HUDEP-2 (cell line): ENCODE measurements at regions not wholly inside any gene's neighbourhood (a gene's known extent, or its start where the extent isn't known, plus 50 kb on each side); places are given as distances from the start of the nearest gene placed in this dataset.
A peak's percentile ranks its signal among the peaks of the same experiment; 100 is the strongest.
"Not testable (repeated sequence)": the region's sequence is repeated elsewhere in the genome, so short reads cannot be mapped to it uniquely, and the experiment has no call there.

ENCODE experiments used
- DNase-seq, 76 experiments: peaks; one replicate each; lab custom pipeline; 2025; ENCODE audit not compliant: unreplicated experiment in 76 of 76; lab: John Stamatoyannopoulos, UW

GRCh38 chr4:131750006-131750405 is 1399.1 kb upstream of the PCDH10 start:
- not testable (repeated sequence) for DNase-seq

- not testable (repeated sequence) for DNase-seq
Measured at GRCh38 chr4:131750469-131750868, 1398.6 kb upstream of the PCDH10 start.

- not testable (repeated sequence) for DNase-seq
Measured at GRCh38 chr4:131762234-131762633, 1386.9 kb upstream of the PCDH10 start.

- DNase-seq: no peak
Measured at GRCh38 chr4:131764730-131765129, 1384.4 kb upstream of the PCDH10 start.

- DNase-seq: not testable (repeated sequence)
Measured at GRCh38 chr4:131774382-131774781, 1374.7 kb upstream of the PCDH10 start.

GRCh38 chr4:131810565-131810964 is 1338.5 kb upstream of the PCDH10 start:
- DNase-seq: peak in 1 of 76 experiments; percentile 0
